ENCODE measurements at regions not wholly inside any gene's neighbourhood (a gene's known extent, or its start where the extent isn't known, plus 50 kb on each side); places are given as distances from the start of the nearest gene placed in this dataset.

DNA sequence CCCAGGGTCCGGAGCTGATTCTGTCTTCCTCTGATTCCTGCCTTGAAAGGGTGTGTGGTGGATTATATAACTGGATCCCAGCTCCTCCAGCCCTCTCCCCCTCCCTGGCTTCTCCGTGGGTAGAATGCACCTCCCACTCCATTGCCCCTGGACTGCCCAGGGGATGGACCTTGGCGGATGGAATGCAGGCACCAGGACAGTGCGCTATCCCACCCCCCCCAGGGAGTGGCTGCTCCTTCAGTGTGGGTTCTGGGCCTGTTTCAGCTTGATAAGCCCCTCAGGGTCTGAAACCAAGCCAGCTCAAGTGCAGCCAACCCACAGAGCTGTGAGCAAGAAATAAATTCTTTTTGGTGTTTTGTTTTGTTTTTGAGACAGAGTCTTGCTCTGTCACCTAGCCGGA, 112.4 kb upstream of the TMEM132D start:
- H4K20me1 ChIP-seq (ENCODE audit: insufficient read depth, low read length) = no peaks in the 10 kb centered on the region
- dilution Hi-C loops (cut with HindIII; ENCODE audit: low sequenced_read_pairs, unreplicated experiment) = no loop called here
- no TSS peak for BruUV-seq (replicated peaks)

More for the DNA sequence above, 112.4 kb upstream of the TMEM132D start:
- Histone ChIP-seq H3K23ac (ENCODE audit: low read depth, low read length) (no peak overlapping the region), H2BK20ac (ENCODE audit: low read depth, low read length) (no peak overlapping the region), H2AFZ (replicated peaks; ENCODE audit: low read length, poor library complexity) (no peak overlapping the region), H3K4me1 (ENCODE audit: control insufficient read depth, insufficient read depth, low read length) (no peaks in the 10 kb centered on the region), H2BK15ac (ENCODE audit: low read depth, low read length) (no peak overlapping the region), H3K27me3 (ENCODE audit: control insufficient read depth, insufficient read depth, low read length) (no peaks in the 10 kb centered on the region), H2AK5ac (ENCODE audit: low read depth, low read length) (no peak overlapping the region), H3K4me3 (ENCODE audit: insufficient read depth, low read depth, low read length) (no peak overlapping the region), H3K9me1 (ENCODE audit: insufficient read depth, low read length) (no peaks in the 10 kb centered on the region), H3K18ac (ENCODE audit: low read depth, low read length) (no peak overlapping the region), H4K5ac (ENCODE audit: low read depth, low read length) (no peak overlapping the region), H3K4ac (ENCODE audit: low read depth, low read length) (no peak overlapping the region), H3K27ac (ENCODE audit: insufficient read depth, low read length) (no peak overlapping the region), H4K8ac (ENCODE audit: low read depth in 2 of 2, low read length in 2 of 2) (no peak overlapping the region), H4K91ac (ENCODE audit: insufficient read depth, low read depth, low read length) (no peak overlapping the region), H2AK9ac (replicated peaks; ENCODE audit: low read depth, low read length, poor library complexity) (no peak overlapping the region), H3K14ac (replicated peaks; ENCODE audit: low read depth, low read length) (no peak overlapping the region), H3K79me1 (ENCODE audit: low read depth in 1 of 2, low read length in 2 of 2) (no peaks in the 10 kb centered on the region), H3K9me3 (ENCODE audit: control insufficient read depth, insufficient read depth, low read length) (peaks cover 30% of the 10 kb centered on the region), H2BK5ac (ENCODE audit: low read depth, low read length, poor library complexity, severe bottlenecking) (no peak overlapping the region), H3K9ac (ENCODE audit: low read depth, low read length) (no peak overlapping the region), H3K4me2 (ENCODE audit: low read depth, low read length) (no peak overlapping the region), H2BK120ac (ENCODE audit: low read depth, low read length) (no peak overlapping the region), H3K56ac (ENCODE audit: extremely low read depth, insufficient read depth, low read length) (no peak overlapping the region), H3K36me3 (ENCODE audit: control insufficient read depth, insufficient read depth, low read length) (no peaks in the 10 kb centered on the region)
- ChIA-PET POLR2A (ENCODE audit: unreplicated experiment) (no interaction called here), CTCF (no interaction called here)
- DNase-seq = no peak
- no peak for TF ChIP-seq RAD21 (IDR thresholded peaks at IDR 0.05; ENCODE audit: low read length)
- TF ChIP-seq CHD1 (IDR thresholded peaks at IDR 0.05; ENCODE audit: low read depth, low read length) = no peak
- TF ChIP-seq, protein P1, sequence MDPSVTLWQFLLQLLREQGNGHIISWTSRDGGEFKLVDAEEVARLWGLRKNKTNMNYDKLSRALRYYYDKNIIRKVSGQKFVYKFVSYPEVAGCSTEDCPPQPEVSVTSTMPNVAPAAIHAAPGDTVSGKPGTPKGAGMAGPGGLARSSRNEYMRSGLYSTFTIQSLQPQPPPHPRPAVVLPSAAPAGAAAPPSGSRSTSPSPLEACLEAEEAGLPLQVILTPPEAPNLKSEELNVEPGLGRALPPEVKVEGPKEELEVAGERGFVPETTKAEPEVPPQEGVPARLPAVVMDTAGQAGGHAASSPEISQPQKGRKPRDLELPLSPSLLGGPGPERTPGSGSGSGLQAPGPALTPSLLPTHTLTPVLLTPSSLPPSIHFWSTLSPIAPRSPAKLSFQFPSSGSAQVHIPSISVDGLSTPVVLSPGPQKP (IDR thresholded peaks at IDR 0.05; ENCODE audit: borderline replicate concordance, low read depth, low read length) = no peak
- TF ChIP-seq MAFK (IDR thresholded peaks at IDR 0.05; ENCODE audit: low read depth, low read length) = no peak
- TF ChIP-seq SMC3 (IDR thresholded peaks at IDR 0.05; ENCODE audit: low read depth, low read length) = no peak
- TF ChIP-seq, protein P2, sequence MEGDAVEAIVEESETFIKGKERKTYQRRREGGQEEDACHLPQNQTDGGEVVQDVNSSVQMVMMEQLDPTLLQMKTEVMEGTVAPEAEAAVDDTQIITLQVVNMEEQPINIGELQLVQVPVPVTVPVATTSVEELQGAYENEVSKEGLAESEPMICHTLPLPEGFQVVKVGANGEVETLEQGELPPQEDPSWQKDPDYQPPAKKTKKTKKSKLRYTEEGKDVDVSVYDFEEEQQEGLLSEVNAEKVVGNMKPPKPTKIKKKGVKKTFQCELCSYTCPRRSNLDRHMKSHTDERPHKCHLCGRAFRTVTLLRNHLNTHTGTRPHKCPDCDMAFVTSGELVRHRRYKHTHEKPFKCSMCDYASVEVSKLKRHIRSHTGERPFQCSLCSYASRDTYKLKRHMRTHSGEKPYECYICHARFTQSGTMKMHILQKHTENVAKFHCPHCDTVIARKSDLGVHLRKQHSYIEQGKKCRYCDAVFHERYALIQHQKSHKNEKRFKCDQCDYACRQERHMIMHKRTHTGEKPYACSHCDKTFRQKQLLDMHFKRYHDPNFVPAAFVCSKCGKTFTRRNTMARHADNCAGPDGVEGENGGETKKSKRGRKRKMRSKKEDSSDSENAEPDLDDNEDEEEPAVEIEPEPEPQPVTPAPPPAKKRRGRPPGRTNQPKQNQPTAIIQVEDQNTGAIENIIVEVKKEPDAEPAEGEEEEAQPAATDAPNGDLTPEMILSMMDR (conservative IDR thresholded peaks at IDR 0.05; ENCODE audit: low read depth, low read length) = no peak
- no peak for TF ChIP-seq RCOR1 (IDR thresholded peaks at IDR 0.05; ENCODE audit: insufficient replicate concordance, low read length)
- TF ChIP-seq FOS (IDR thresholded peaks at IDR 0.05; ENCODE audit: low read depth, low read length) = no peak
- no peak for TF ChIP-seq RFX5 (IDR thresholded peaks at IDR 0.05; ENCODE audit: low read depth, low read length)
- TF ChIP-seq, protein P3, sequence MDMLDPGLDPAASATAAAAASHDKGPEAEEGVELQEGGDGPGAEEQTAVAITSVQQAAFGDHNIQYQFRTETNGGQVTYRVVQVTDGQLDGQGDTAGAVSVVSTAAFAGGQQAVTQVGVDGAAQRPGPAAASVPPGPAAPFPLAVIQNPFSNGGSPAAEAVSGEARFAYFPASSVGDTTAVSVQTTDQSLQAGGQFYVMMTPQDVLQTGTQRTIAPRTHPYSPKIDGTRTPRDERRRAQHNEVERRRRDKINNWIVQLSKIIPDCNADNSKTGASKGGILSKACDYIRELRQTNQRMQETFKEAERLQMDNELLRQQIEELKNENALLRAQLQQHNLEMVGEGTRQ (IDR thresholded peaks at IDR 0.05; ENCODE audit: low read depth, low read length) = no peak
- in situ Hi-C loops (cut with MboI; ENCODE audit: low sequenced_read_pairs) (no loop called here), intact Hi-C loops (cut with micrococcal nuclease) (no loop called here)
- no peak for ATAC-seq (ENCODE audit: low read depth)
- no CpG with 5 or more reads among the region's 5 CpGs for WGBS, 2 experiments (ENCODE audit: extremely low coverage in 2 of 2, insufficient read length in 1 of 2)

All from IMR-90 (cell line).